ENCODE measurements at regions not wholly inside any gene's neighbourhood (a gene's known extent, or its start where the extent isn't known, plus 50 kb on each side); places are given as distances from the start of the nearest gene placed in this dataset.
A peak's percentile ranks its signal among the peaks of the same experiment; 100 is the strongest.
"Not testable (repeated sequence)": the region's sequence is repeated elsewhere in the genome, so short reads cannot be mapped to it uniquely, and the experiment has no call there.

DNA sequence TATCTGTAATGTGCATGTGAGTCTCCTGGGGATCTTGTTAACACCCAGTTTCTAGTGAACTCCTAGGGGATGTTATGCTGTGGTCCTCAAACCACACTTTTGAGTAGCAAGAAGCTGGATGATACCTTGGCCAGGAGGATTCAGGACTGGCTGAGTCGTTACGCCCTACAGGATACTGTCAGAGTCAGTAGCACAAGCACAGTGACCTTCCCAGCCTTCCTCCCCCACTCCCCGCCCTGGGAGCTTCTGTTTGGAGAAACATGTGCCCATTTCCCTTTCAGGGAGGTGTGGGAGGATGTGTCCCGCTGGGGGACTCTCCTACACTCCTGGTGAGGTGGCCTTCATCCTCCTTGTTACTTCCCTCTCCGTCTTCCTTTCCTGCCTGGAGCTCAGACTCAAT, 76.4 kb upstream of the TRPM1 start:
- FAIRE-seq (no peak), DNase-seq (ENCODE audit: insufficient read length, low spot score) (no peak)

GRCh38 chr15:31178705-31179104, 77.2 kb upstream of the TRPM1 start:
- no peak for FAIRE-seq
- no peak for DNase-seq (ENCODE audit: insufficient read length, low spot score)

- no peak for DNase-seq (ENCODE audit: insufficient read length, low spot score)
- no peak for FAIRE-seq
Observed at GRCh38 chr15:31179693-31180092, 78.2 kb upstream of the TRPM1 start.

GRCh38 chr15:31193291-31193690, 91.8 kb upstream of the TRPM1 start:
- DNase-seq (ENCODE audit: insufficient read length, low spot score): no peak
- FAIRE-seq: no peak

GRCh38 chr15:31195871-31196270, 94.3 kb upstream of the TRPM1 start:
- no peak for FAIRE-seq
- no peak for DNase-seq (ENCODE audit: insufficient read length, low spot score)

- DNase-seq (ENCODE audit: insufficient read length, low spot score) (no peak), FAIRE-seq (no peak)
Observed at GRCh38 chr15:31197497-31198414, 96.2 kb upstream of the TRPM1 start.

- no peak for FAIRE-seq
- DNase-seq (ENCODE audit: insufficient read length, low spot score): no peak
Observed at GRCh38 chr15:31200735-31201151, 99.2 kb upstream of the TRPM1 start.

- DNase-seq (ENCODE audit: insufficient read length, low spot score) (no peak), FAIRE-seq (no peak)
Observed at GRCh38 chr15:31202953-31203352, 101.4 kb upstream of the TRPM1 start.

DNA sequence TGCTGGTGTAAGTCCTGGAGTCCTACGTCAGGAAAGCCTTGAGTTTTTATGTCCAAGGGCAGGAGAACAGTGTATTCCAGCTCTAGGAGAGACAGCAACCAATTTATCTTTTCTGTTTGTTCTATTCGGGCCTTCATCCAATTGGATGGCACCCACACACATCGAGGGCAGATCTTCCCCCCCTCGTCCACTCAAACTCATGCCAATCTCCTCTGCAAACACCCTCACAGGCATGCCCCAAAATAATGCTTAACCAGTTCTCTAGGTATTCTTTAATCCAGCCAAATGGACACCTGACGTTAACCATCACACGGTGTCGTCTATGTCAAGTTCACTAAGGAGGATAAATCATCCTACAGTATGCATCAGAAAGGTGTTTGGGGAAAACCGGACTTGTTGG, 102.5 kb upstream of the TRPM1 start:
- FAIRE-seq (no peak), DNase-seq (ENCODE audit: insufficient read length, low spot score) (no peak)

DNA sequence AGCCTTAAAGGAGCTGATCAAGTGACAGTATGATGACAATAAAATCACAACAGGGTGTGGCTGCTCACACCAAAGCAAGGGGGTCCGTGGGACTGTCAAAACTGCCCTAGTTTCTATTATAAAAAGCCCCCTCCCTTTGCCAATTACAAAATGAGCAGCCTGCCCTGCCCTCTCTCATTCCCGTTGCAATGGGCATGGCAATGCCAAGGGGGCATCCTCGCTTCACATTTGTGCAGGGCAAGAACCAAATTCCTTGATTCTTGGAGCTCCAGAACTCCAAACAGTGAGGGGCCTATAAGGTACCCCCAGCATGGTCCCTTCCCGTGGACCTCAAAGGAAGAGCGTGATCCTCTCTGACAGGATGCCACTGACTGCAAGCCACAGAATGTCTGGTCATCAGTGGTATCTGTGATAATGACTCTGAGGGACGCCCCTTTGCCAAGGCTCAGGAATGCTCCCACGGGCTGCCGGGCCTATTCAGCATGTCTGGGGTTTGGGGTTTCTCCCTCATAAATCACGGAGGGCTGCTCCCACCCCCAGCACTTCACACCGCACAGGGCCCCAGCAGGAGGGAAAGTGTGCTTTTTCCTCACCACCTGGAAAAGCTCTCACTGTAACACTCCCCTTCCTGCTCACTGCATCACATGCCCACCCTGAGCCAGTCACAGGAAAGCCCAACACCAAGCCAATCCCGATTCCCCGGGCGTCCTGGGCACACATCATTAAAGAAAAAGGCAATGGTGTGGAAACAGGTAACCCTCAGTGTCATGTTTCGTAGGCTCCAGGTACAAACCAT, 105.1 kb upstream of the TRPM1 start:
- FAIRE-seq (no peak), DNase-seq (ENCODE audit: insufficient read length, low spot score) (no peak)

DNA sequence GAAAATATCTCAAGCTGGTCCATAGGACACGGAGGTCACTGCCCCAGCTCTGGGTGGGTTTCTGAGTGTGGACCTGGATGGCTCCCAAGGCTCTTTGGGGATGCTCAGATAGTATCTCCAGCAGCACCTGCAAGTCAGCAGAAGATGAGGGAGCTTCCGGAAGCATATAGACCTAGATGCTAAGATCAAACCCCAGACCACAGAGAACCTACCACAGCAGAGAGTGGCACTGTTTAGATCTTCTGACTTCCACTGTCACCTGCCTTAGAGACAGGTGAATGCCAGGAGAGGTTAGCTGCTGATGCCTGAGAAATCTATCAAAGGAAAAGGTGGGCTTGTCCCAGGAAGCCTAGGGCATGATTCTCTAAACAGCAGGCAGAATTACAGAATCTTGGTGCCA, 105.7 kb upstream of the TRPM1 start:
- FAIRE-seq (no peak), DNase-seq (ENCODE audit: insufficient read length, low spot score) (no peak)

DNA sequence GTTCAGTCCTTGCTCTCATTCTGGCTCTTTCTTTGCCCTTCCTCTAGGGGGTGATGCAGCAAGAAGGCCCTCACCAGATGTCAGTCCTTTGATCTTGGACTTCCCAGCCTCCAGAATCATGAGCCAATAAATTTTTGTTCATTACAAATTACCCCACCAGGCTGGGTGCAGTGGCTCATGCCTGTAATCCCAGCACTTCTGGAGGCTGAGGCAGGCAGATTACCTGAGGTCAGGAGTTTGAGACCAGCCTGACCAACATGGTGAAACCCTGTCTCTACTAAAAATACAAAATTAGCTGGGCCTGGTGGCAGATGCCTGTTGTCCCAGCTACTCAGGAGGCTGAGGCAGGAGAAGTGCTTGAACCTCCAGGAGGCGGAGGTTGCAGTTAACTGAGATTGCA, 106.3 kb upstream of the TRPM1 start:
- not testable (repeated sequence) for DNase-seq (ENCODE audit: insufficient read length, low spot score); FAIRE-seq

- no peak for DNase-seq (ENCODE audit: insufficient read length, low spot score)
- no peak for FAIRE-seq
Observed at GRCh38 chr15:31208817-31209216, 107.3 kb upstream of the TRPM1 start.

DNA sequence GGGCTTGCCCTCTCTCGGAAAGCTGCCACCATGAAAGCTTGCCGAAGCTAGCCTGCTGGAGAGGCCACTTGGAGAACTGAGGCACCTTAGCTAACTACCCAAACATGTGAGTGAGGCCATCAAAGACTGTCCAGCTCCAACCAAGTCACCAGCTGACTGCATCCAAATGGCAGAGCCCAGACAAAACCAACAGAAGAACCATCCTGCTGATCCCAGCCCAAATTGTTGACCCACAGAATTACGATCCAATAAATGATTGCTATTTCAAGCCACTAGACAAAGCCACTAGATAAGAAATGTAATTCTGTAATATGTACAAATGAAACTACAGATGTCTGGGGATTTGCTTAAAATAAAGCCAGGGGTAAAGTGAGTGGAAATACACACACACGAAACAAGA, 109.8 kb upstream of the TRPM1 start:
- no peak for FAIRE-seq
- no peak for DNase-seq (ENCODE audit: insufficient read length, low spot score)

- DNase-seq (ENCODE audit: insufficient read length, low spot score) (no peak), FAIRE-seq (no peak)
Observed at GRCh38 chr15:31212326-31213080, 111.0 kb upstream of the TRPM1 start.

DNA sequence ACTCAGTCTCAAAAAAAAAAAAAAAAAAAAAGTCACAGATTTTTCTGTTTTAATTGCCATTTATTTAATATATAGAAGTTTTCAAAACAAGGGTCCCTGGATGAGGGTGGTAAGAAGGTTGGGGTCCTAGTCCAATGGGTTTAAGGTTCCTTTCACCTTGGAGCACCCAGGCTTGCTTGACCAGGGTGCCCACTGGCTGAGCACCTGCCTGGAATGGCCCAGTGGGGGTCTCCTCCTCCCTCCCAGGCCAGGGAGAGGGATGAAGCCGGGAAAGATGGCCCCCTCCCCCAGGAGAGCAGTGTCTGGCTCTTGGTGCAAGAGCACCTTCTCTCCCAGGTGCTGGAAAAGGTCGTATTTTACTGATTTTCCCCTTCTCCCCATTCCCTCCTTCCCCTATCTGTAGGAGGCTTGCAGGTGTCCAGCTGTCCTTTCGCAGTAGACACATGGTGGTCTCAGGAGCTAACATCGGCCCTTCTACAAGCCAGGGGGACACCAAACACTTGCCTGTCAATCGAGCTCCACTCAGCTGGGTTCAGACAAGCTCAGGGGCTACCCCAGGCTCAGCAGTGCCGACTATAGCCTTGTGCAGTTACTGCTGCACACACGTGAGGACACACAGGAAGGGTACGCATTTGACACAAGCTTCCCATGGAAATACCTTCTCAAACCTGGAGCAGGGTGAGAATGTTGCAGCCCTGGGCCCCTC, 112.3 kb upstream of the KLF13 start:
- no peak for DNase-seq (ENCODE audit: insufficient read length, low spot score)

GRCh38 chr15:31214864-31215489, 111.7 kb upstream of the KLF13 start:
- DNase-seq (ENCODE audit: insufficient read length, low spot score) (no peak), FAIRE-seq (no peak)

More for the DNA sequence above, 112.3 kb upstream of the KLF13 start:
- FAIRE-seq: no peak

DNA sequence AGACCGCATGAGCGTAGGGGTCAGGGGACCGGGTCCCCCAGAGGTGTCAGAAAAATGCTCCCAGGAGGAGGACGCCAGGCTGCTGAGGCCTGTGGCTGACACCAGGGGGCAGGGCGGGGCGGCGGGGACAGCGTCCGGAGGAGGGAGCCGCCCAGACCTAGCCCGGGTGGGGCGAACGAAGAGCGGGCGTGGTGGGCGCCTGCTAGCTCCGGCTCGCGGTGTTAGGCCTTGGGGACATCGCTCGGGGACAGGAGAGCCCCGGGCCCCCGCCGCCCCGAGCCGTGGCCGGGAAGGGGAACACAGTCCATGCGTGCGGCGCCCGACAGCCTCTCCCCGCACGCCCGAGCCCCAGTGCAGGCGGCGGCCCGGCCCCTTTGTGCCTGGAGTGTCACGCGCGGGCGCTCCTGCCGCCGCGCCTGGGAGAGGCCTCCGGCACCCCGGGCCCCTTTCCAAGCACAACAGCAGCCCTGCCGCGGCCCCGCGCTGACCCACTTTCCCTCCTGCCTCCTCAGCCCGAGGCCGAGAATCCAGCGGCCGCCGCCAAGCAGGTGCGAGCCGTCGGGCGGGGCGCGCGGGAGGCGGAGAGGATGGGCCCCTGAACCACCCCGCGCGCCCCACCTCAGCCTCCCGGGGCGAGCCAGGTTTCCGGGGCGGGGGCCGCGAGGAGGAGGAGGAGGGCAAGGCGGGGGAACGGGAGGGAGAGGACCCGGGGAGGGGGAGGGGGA, 111.0 kb upstream of the KLF13 start:
- DNase-seq (ENCODE audit: insufficient read length, low spot score): peak; percentile 74
- FAIRE-seq: no peak

GRCh38 chr15:31216215-31216911, 110.3 kb upstream of the KLF13 start:
- DNase-seq (ENCODE audit: insufficient read length, low spot score) (peak; percentile 34), FAIRE-seq (peak; percentile 23)

Measured in HTR-8/SVneo (cell line).